IPS-20b (cell line): ENCODE measurements at regions not wholly inside any gene's neighbourhood (a gene's known extent, or its start where the extent isn't known, plus 50 kb on each side); places are given as distances from the start of the nearest gene placed in this dataset.

Experiments
- H3K27ac ChIP-seq: one replicate; pipeline ENCODE4 v1.5.1; 2013; ENCODE audit warnings: low read length
- H3K27me3 ChIP-seq: 2 replicates; pipeline ENCODE4 v1.6.1; 2013; ENCODE audit warnings: mild to moderate bottlenecking, low read length, inconsistent platforms; ENCODE audit not compliant: insufficient read depth
- H3K36me3 ChIP-seq: 2 replicates; pipeline ENCODE4 v1.6.1; 2013; ENCODE audit warnings: low read depth, mild to moderate bottlenecking, inconsistent platforms, low read length, moderate library complexity; ENCODE audit not compliant: insufficient read depth
- H3K4me1 ChIP-seq: 2 replicates; pipeline ENCODE4 v1.6.1; 2013; ENCODE audit warnings: mild to moderate bottlenecking, control low read depth, inconsistent platforms, low read length, moderate library complexity; ENCODE audit not compliant: insufficient read depth
- H3K4me3 ChIP-seq: 2 replicates; pipeline ENCODE4 v1.5.1; 2013; ENCODE audit warnings: mild to moderate bottlenecking, low read length, inconsistent platforms
- H3K9ac ChIP-seq: 2 replicates; pipeline ENCODE4 v1.6.1; 2013; ENCODE audit warnings: low read depth, mild to moderate bottlenecking, inconsistent platforms, low read length, moderate library complexity
- H3K9me3 ChIP-seq: 2 replicates; pipeline ENCODE4 v1.6.1; 2013; ENCODE audit warnings: mild to moderate bottlenecking, low read depth, low read length, inconsistent platforms; ENCODE audit not compliant: insufficient read depth

GRCh38 chr5:165157219-165157618 lies 1651.8 kb downstream of the MAT2B start:
- H3K9ac ChIP-seq, result no peak overlapping the region
- no peaks in the 10 kb centered on the region for H3K27me3 ChIP-seq
- H3K4me3 ChIP-seq, result no peak overlapping the region
- no peaks in the 10 kb centered on the region for H3K4me1 ChIP-seq
- no peaks in the 10 kb centered on the region for H3K9me3 ChIP-seq
- H3K36me3 ChIP-seq, result no peaks in the 10 kb centered on the region
- H3K27ac ChIP-seq, result no peak overlapping the region

- H3K9me3 ChIP-seq, result no peaks in the 10 kb centered on the region
- no peak overlapping the region for H3K4me3 ChIP-seq
- H3K27ac ChIP-seq, result no peak overlapping the region
- no peak overlapping the region for H3K9ac ChIP-seq
- H3K27me3 ChIP-seq, result no peaks in the 10 kb centered on the region
- no peaks in the 10 kb centered on the region for H3K36me3 ChIP-seq
- H3K4me1 ChIP-seq, result no peaks in the 10 kb centered on the region
Observed at GRCh38 chr5:165161204-165161603, 1655.8 kb downstream of the MAT2B start.

- H3K27ac ChIP-seq, result no peak overlapping the region
- no peaks in the 10 kb centered on the region for H3K4me1 ChIP-seq
- no peaks in the 10 kb centered on the region for H3K27me3 ChIP-seq
- H3K9ac ChIP-seq, result no peak overlapping the region
- no peaks in the 10 kb centered on the region for H3K36me3 ChIP-seq
- no peak overlapping the region for H3K4me3 ChIP-seq
- H3K9me3 ChIP-seq, result no peaks in the 10 kb centered on the region
Observed at GRCh38 chr5:165163861-165164260, 1658.4 kb downstream of the MAT2B start.

- Histone ChIP-seq H3K9ac (no peak overlapping the region), H3K9me3 (no peaks in the 10 kb centered on the region), H3K27ac (no peak overlapping the region), H3K36me3 (no peaks in the 10 kb centered on the region), H3K27me3 (no peaks in the 10 kb centered on the region), H3K4me1 (no peaks in the 10 kb centered on the region), H3K4me3 (no peak overlapping the region)
Observed at GRCh38 chr5:165173651-165174050, 1668.2 kb downstream of the MAT2B start.

GRCh38 chr5:165175041-165175440 lies 1669.6 kb downstream of the MAT2B start:
- Histone ChIP-seq H3K4me1 (no peaks in the 10 kb centered on the region), H3K27me3 (no peaks in the 10 kb centered on the region), H3K27ac (no peak overlapping the region), H3K9ac (no peak overlapping the region), H3K4me3 (no peak overlapping the region), H3K9me3 (no peaks in the 10 kb centered on the region), H3K36me3 (no peaks in the 10 kb centered on the region)

- Histone ChIP-seq H3K27me3 (no peaks in the 10 kb centered on the region), H3K27ac (no peak overlapping the region), H3K4me1 (no peaks in the 10 kb centered on the region), H3K4me3 (no peak overlapping the region), H3K36me3 (no peaks in the 10 kb centered on the region), H3K9ac (no peak overlapping the region), H3K9me3 (peaks cover 11% of the 10 kb centered on the region; the same call in 1 of the 2 replicates)
Observed at GRCh38 chr5:165184183-165184582, 1678.8 kb downstream of the MAT2B start.

- Histone ChIP-seq H3K27me3 (no peaks in the 10 kb centered on the region), H3K4me1 (no peaks in the 10 kb centered on the region), H3K36me3 (no peaks in the 10 kb centered on the region), H3K9ac (no peak overlapping the region), H3K4me3 (no peak overlapping the region), H3K9me3 (peaks cover 11% of the 10 kb centered on the region; the same call in 1 of the 2 replicates), H3K27ac (no peak overlapping the region)
Observed at GRCh38 chr5:165185716-165186115, 1680.3 kb downstream of the MAT2B start.

- no peak overlapping the region for H3K9ac ChIP-seq
- H3K36me3 ChIP-seq, result no peaks in the 10 kb centered on the region
- no peak overlapping the region for H3K4me3 ChIP-seq
- no peak overlapping the region for H3K27ac ChIP-seq
- H3K9me3 ChIP-seq, result peaks cover 11% of the 10 kb centered on the region; the same call in 1 of the 2 replicates
- no peaks in the 10 kb centered on the region for H3K27me3 ChIP-seq
- no peaks in the 10 kb centered on the region for H3K4me1 ChIP-seq
Observed at GRCh38 chr5:165187815-165188214, 1682.4 kb downstream of the MAT2B start.

- Histone ChIP-seq H3K27me3 (no peaks in the 10 kb centered on the region), H3K36me3 (no peaks in the 10 kb centered on the region), H3K4me3 (no peak overlapping the region), H3K9ac (no peak overlapping the region), H3K9me3 (peaks cover 10% of the 10 kb centered on the region; the same call in 1 of the 2 replicates), H3K27ac (no peak overlapping the region), H3K4me1 (no peaks in the 10 kb centered on the region)
Observed at GRCh38 chr5:165188556-165189175, 1683.2 kb downstream of the MAT2B start.

GRCh38 chr5:165196961-165197360 lies 1691.5 kb downstream of the MAT2B start:
- Histone ChIP-seq H3K4me3 (no peak overlapping the region), H3K27me3 (no peaks in the 10 kb centered on the region), H3K4me1 (no peaks in the 10 kb centered on the region), H3K27ac (no peak overlapping the region), H3K9me3 (no peaks in the 10 kb centered on the region), H3K36me3 (no peaks in the 10 kb centered on the region), H3K9ac (no peak overlapping the region)

- Histone ChIP-seq H3K4me3 (no peak overlapping the region), H3K27ac (no peak overlapping the region), H3K9ac (no peak overlapping the region), H3K36me3 (no peaks in the 10 kb centered on the region), H3K4me1 (peaks cover 12% of the 10 kb centered on the region; the same call in 1 of the 2 replicates), H3K9me3 (no peaks in the 10 kb centered on the region), H3K27me3 (no peaks in the 10 kb centered on the region)
Observed at GRCh38 chr5:165201369-165201768, 1696.0 kb downstream of the MAT2B start.

- no peaks in the 10 kb centered on the region for H3K27me3 ChIP-seq
- peaks cover 18% of the 10 kb centered on the region; the same call in 1 of the 2 replicates for H3K4me1 ChIP-seq
- no peaks in the 10 kb centered on the region for H3K36me3 ChIP-seq
- no peak overlapping the region for H3K4me3 ChIP-seq
- H3K9ac ChIP-seq, result no peak overlapping the region
- H3K9me3 ChIP-seq, result no peaks in the 10 kb centered on the region
- no peak overlapping the region for H3K27ac ChIP-seq
Observed at GRCh38 chr5:165201771-165202518, 1696.5 kb downstream of the MAT2B start.
